22Rv1 (cell line): ENCODE measurements at regions not wholly inside any gene's neighbourhood (a gene's known extent, or its start where the extent isn't known, plus 50 kb on each side); places are given as distances from the start of the nearest gene placed in this dataset.

ENCODE experiments used
- ZFX ChIP-seq: fragments of 450-650 bp; IDR thresholded peaks from 2 replicates; pipeline ENCODE4 v1.6.1; 2017; ENCODE audit warnings: antibody characterized with exemption, borderline replicate concordance
- TF ChIP-seq, protein P1 (sequence below): fragments of 450-650 bp; IDR thresholded peaks from 2 replicates; pipeline ENCODE4 v1.5.1; 2017; ENCODE audit warnings: mild to moderate bottlenecking

DNA sequence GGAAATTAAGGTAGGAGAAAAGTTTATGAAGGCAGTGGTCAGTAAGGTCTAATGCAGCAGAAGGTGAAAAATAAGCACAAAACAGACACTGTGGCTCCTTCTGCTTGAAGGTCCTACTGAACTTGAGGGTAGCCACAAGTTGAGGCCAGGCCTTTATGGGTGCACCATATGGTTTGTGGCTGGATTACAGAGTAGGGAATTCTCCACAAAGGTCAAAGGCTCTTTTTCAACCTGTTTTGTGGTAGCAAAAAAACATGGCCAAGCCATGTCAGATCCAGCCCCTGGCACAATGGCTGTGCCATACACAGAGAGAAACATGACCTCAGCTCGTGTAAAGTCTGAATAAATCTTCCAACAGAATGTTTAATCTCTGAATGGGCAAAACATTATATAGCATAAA, 214.0 kb downstream of the SATB1 start:
- TF ChIP-seq, protein P1, sequence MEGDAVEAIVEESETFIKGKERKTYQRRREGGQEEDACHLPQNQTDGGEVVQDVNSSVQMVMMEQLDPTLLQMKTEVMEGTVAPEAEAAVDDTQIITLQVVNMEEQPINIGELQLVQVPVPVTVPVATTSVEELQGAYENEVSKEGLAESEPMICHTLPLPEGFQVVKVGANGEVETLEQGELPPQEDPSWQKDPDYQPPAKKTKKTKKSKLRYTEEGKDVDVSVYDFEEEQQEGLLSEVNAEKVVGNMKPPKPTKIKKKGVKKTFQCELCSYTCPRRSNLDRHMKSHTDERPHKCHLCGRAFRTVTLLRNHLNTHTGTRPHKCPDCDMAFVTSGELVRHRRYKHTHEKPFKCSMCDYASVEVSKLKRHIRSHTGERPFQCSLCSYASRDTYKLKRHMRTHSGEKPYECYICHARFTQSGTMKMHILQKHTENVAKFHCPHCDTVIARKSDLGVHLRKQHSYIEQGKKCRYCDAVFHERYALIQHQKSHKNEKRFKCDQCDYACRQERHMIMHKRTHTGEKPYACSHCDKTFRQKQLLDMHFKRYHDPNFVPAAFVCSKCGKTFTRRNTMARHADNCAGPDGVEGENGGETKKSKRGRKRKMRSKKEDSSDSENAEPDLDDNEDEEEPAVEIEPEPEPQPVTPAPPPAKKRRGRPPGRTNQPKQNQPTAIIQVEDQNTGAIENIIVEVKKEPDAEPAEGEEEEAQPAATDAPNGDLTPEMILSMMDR: no peak
- TF ChIP-seq ZFX: no peak
